ENCODE measurements at regions not wholly inside any gene's neighbourhood (a gene's known extent, or its start where the extent isn't known, plus 50 kb on each side); places are given as distances from the start of the nearest gene placed in this dataset.

DNA sequence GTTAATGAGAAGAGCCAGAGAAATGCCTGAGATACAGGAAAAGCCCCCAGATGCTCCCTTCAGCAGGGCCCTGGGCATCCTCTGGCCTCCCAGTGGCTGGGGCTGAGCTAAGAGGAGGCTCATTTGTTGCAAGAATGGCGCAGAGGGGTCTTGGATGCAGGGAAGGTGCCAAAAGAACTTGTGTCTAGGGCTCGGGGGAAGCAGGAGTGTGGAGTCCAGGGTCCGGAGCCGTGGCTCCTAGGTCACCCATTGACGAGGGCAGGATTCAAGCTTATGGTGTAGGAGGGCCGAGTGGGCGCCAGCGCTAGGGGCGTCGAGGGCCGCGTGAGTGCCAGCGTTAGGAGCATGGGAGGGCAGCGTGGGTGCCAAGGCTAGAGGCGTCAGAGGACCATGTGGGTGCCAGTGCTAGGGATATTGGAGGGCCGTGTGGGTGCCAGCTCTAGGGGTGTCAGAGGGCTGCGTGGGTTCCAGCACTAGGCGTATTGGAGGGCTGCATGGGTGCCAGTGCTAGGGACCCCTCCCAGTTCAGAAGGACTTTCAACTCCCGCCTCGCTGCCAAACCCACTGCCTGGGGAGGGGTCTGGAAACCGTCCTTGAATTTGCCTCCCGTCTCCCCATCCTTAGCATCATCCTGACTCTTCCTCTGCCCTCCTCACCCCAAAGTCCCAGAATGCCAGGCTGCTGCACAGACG lies 250.5 kb upstream of the AFDN start:
- ChIA-PET CTCF (no interaction called here), POLR2A (no interaction called here)

DNA sequence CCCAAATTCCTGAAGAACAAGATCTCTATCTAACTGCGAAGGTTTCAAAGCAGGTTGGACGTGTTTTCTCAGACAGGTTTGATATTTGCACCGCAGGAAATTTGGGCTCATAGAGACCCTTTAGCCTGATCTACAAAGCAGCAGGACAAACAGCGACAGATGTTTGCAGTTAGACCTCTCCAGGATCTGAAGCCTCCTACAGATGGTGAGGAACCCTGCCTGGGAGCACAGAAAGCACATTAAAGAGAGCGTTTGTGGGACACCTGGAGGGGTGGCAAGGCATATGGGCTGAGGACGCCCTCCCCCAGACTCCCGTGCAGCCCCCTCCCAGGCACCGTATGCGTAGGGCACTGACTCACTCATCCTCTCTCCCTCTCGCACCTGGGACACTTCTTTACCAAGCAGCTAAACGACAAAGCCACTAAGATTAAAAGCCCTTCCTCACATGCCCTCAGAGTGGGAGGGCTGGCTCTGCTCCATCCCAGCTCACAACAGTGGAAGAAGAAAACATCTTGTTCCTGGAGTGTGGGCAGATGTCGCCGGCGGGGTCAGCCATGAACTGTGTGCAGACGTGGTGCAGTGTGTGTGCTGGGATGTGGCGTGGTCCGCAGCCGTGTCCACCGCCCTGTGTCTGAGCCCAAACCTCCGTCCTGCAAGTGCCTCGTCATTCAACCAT lies 249.7 kb upstream of the AFDN start:
- TF ChIP-seq, protein P1, sequence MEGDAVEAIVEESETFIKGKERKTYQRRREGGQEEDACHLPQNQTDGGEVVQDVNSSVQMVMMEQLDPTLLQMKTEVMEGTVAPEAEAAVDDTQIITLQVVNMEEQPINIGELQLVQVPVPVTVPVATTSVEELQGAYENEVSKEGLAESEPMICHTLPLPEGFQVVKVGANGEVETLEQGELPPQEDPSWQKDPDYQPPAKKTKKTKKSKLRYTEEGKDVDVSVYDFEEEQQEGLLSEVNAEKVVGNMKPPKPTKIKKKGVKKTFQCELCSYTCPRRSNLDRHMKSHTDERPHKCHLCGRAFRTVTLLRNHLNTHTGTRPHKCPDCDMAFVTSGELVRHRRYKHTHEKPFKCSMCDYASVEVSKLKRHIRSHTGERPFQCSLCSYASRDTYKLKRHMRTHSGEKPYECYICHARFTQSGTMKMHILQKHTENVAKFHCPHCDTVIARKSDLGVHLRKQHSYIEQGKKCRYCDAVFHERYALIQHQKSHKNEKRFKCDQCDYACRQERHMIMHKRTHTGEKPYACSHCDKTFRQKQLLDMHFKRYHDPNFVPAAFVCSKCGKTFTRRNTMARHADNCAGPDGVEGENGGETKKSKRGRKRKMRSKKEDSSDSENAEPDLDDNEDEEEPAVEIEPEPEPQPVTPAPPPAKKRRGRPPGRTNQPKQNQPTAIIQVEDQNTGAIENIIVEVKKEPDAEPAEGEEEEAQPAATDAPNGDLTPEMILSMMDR (IDR thresholded peaks at IDR 0.05; ENCODE audit: insufficient read depth, low read length, missing control alignments) = no peak
- H3K4me3 ChIP-seq (ENCODE audit: low read depth, low read length) = no peak overlapping the region
- no peak for DNase-seq (ENCODE audit: low read depth, low spot score)
- ChIA-PET POLR2A (no interaction called here), CTCF (no interaction called here)

More for the DNA sequence above, 250.5 kb upstream of the AFDN start:
- H3K4me3 ChIP-seq (ENCODE audit: low read depth, low read length) = no peak overlapping the region
- TF ChIP-seq, protein P1 (IDR thresholded peaks at IDR 0.05; ENCODE audit: insufficient read depth, low read length, missing control alignments) = no peak
- no peak for DNase-seq (ENCODE audit: low read depth, low spot score)

GRCh38 chr6:167577891-167578361 lies 248.8 kb upstream of the AFDN start:
- TF ChIP-seq, protein P1 (IDR thresholded peaks at IDR 0.05; ENCODE audit: insufficient read depth, low read length, missing control alignments) = no peak

DNA sequence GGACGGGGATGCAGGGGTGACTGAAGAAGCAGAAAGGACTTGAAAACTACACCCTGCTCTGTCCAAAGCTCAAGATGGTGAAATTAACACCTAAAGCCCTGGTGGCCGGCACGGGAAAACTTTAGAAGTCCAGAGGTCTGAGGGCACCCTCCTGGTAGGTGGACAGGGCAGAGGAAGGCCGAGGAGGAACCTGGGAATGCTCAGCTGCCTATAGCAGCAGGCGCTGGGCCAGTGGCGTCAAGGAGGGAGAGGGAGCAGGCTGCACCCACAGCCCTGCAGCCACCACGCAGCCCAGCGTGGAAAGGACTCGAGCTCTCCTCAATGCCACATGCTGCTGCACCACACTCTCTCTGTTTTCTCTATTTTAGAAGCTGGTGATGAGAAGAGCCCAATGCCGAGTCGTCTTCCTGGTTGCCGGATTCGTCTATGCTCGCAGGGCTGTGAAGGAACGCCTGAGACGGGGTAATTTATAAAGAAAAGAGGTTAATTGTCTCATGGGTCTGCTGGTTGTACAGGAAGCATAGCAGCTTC lies 248.3 kb upstream of the AFDN start:
- ChIA-PET CTCF (no interaction called here), POLR2A (no interaction called here)
- no peak for DNase-seq (ENCODE audit: low read depth, low spot score)
- TF ChIP-seq, protein P1 (IDR thresholded peaks at IDR 0.05; ENCODE audit: insufficient read depth, low read length, missing control alignments) = no peak
- H3K4me3 ChIP-seq (ENCODE audit: low read depth, low read length) = no peak overlapping the region

More at GRCh38 chr6:167577891-167578361, 248.8 kb upstream of the AFDN start:
- ChIA-PET CTCF (no interaction called here), POLR2A (no interaction called here)
- H3K4me3 ChIP-seq (ENCODE audit: low read depth, low read length) = no peak overlapping the region
- no peak for DNase-seq (ENCODE audit: low read depth, low spot score)

DNA sequence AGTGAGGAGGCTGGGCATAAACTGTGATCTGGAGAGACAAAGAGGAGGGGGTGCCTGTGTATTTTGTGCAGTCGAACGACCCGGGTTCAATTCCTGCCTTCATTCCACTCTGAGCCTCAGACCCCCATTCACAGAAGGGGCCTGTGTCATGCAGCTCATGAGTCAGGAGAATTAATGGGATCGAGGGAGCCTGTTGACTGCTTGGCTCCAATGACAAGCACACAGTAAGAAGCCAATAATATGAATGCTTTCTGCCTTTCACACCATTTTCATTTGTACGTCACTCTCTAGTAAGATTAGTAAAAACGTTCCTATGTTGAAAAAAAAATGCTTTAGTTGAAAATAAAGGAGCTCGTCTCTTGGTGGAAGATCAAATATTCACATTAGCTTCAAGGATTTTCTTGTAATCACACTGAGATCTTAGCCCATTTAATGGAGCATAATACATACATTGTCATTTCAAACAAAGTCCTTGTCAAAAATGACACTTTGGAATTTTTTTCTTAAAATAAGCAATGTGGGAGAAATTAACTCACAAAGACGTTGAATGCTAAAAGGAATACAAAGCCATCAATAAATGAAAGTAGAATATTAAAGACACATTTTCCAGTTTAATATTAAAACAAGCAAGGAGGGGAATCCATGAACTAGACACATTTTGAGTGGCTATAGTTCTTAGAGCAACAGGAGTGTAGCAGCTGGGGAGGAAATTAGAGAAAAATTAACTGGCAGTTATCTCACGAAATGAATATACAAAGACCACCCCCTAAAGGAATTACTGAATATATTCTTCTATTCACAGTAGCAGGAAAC lies 246.7 kb upstream of the AFDN start:
- CTCF ChIA-PET = no interaction called here
- DNase-seq (ENCODE audit: low read depth, low spot score) = no peak
- TF ChIP-seq, protein P1 (IDR thresholded peaks at IDR 0.05; ENCODE audit: insufficient read depth, low read length, missing control alignments) = no peak
- POLR2A ChIA-PET = no interaction called here
- H3K4me3 ChIP-seq (ENCODE audit: low read depth, low read length) = no peak overlapping the region

GRCh38 chr6:167580619-167580911 lies 246.1 kb upstream of the AFDN start:
- ChIA-PET CTCF (no interaction called here), POLR2A (no interaction called here)
- TF ChIP-seq, protein P1 (IDR thresholded peaks at IDR 0.05; ENCODE audit: insufficient read depth, low read length, missing control alignments) = no peak
- DNase-seq (ENCODE audit: low read depth, low spot score) = no peak
- no peak overlapping the region for H3K4me3 ChIP-seq (ENCODE audit: low read depth, low read length)

All from AG04449 (cell line).